Spleen (tissue), 11 donors: ENCODE measurements at regions not wholly inside any gene's neighbourhood (a gene's known extent, or its start where the extent isn't known, plus 50 kb on each side); places are given as distances from the start of the nearest gene placed in this dataset.

Experiments
- DNase-seq: peaks from one replicate; pipeline ENCODE4 v3.0.0-alpha.2; 2020
- H3K27ac ChIP-seq, 8 donors: fragments of 200-600 bp; sonication (generic) in 7 of 8; 1 replicate in 4 of 8; 2 replicates in 4 of 8; pipeline versions ENCODE4 v1.5.0 to v1.8.0; 2016 to 2021; ENCODE audit warnings: inconsistent platforms in 4 of 8, mild to moderate bottlenecking in 4 of 8, moderate library complexity in 1 of 8
- H3K27me3 ChIP-seq, 7 donors: fragments of 200-600 bp; sonication (generic) in 6 of 7; replicated peaks in 1 of 7; 1 replicate in 4 of 7; 2 replicates in 3 of 7; pipeline versions ENCODE4 v1.5.0 to v1.8.0; 2016 to 2021; ENCODE audit warnings: inconsistent platforms in 3 of 7, mild to moderate bottlenecking in 1 of 7
- H3K36me3 ChIP-seq, 6 donors: fragments of 200-600 bp; sonication (generic) in 5 of 6; 1 replicate in 4 of 6; 2 replicates in 2 of 6; pipeline versions ENCODE4 v1.5.0 to v1.8.0; 2016 to 2021; ENCODE audit warnings: inconsistent platforms in 2 of 6
- H3K4me1 ChIP-seq, 6 donors: fragments of 200-600 bp; sonication (generic) in 5 of 6; 1 replicate in 3 of 6; 2 replicates in 3 of 6; pipeline versions ENCODE4 v1.5.0 to v1.8.0; 2016 to 2021; ENCODE audit warnings: inconsistent platforms in 3 of 6
- H3K4me3 ChIP-seq, 8 donors: fragments of 200-600 bp; sonication (generic) in 7 of 8; 1 replicate in 4 of 8; 2 replicates in 4 of 8; pipeline versions ENCODE4 v1.5.0 to v1.8.0; 2016 to 2021; ENCODE audit warnings: inconsistent platforms in 4 of 8, mild to moderate bottlenecking in 4 of 8, moderate library complexity in 2 of 8
- H3K9me3 ChIP-seq, 8 donors: fragments of 200-600 bp; sonication (generic) in 7 of 8; 1 replicate in 4 of 8; 2 replicates in 4 of 8; pipeline versions ENCODE4 v1.5.0 to v1.8.0; 2016 to 2021; ENCODE audit warnings: inconsistent platforms in 4 of 8
- POLR2A ChIP-seq, 3 donors: fragments of 450-650 bp; IDR thresholded peaks; one replicate each; pipeline ENCODE4 v1.5.1; 2017; ENCODE audit warnings: antibody characterized with exemption in 3 of 3, mild to moderate bottlenecking in 1 of 3
- POLR2AphosphoS5 ChIP-seq, 3 donors: sonication (generic); formaldehyde crosslinking; IDR thresholded peaks; one replicate each; pipeline ENCODE4 v1.5.1; 2017; ENCODE audit warnings: antibody characterized with exemption in 3 of 3
- WGBS, 5 donors: extraction: QIAGEN DNeasy Blood & Tissue Kit in 3 of 5; methylation state at CpG; one replicate each; pipeline versions ENCODE4 v1.1.5 to v1.1.7; 2013 to 2018; 5-methylcytosine and 5-hydroxymethylcytosine counted together
- intact Hi-C: fragments of 100-400 bp; cut with DNase I; formaldehyde crosslinking; loops from one replicate; pipeline ENCODE4 v1.15.0; 2023; ENCODE audit warnings: low total_unique reads
- TF ChIP-seq, protein P1 (sequence below), 11 experiments: fragments of 200-600 bp in 7 of 11; fragments of 450-650 bp in 4 of 11; sonication (generic) in 4 of 11; IDR thresholded peaks in 8 of 11; conservative IDR thresholded peaks in 3 of 11; 1 replicate in 7 of 11; 2 replicates in 4 of 11; pipeline versions ENCODE4 v1.4.0 to v1.8.0; 2016 to 2021; ENCODE audit warnings: antibody characterized with exemption in 11 of 11, inconsistent platforms in 4 of 11, mild to moderate bottlenecking in 1 of 11
- donor health status: healthy with polysubstance abuse.
- donor health status: DM: no; HTN: no; CAD: no; lungs with moderate emphysema.
- donor health status: DM: no; HTN: no; CAD: no.
- donor health status: Bipolar disorder and iron deficiency.
- donor health status: healthy.
- donor health status: DM: no; HTN: no; CAD: no.
- donor health status: DM: yes; HTN: yes; CAD: no.

GRCh38 chr2:136497709-136498108 is 267.6 kb upstream of the THSD7B start:
- no peak overlapping the region for H3K27ac ChIP-seq
- intact Hi-C loops, result no loop called here
- no peak for TF ChIP-seq POLR2AphosphoS5 (IDR thresholded peaks at IDR 0.05)
- H3K9me3 ChIP-seq, result peaks cover 0 to 7% (median 2%) of the 10 kb centered on the region in 8 donors
- no peaks in the 10 kb centered on the region for H3K36me3 ChIP-seq
- no peaks in the 10 kb centered on the region for H3K4me1 ChIP-seq
- H3K27me3 ChIP-seq, result no peaks in the 10 kb centered on the region
- WGBS, 5 donors, result 80 to 91% (median 84%) methylated on average over 3 of the region's 3 CpGs
- no peak for DNase-seq
- H3K4me3 ChIP-seq, result no peak overlapping the region

- peaks cover 0 to 7% (median 4%) of the 10 kb centered on the region in 8 donors for H3K9me3 ChIP-seq
- DNase-seq, result no peak
- no peak for TF ChIP-seq POLR2AphosphoS5 (IDR thresholded peaks at IDR 0.05)
- 76 to 82% (median 78%) methylated on average over 5 of the region's 5 CpGs for WGBS, 5 donors
- no peaks in the 10 kb centered on the region for H3K4me1 ChIP-seq
- H3K27me3 ChIP-seq, result no peaks in the 10 kb centered on the region
- H3K27ac ChIP-seq, result no peak overlapping the region
- no peaks in the 10 kb centered on the region for H3K36me3 ChIP-seq
- H3K4me3 ChIP-seq, result no peak overlapping the region
- intact Hi-C loops, result no loop called here
These were observed 268.4 kb upstream of the THSD7B start for GRCh38 chr2:136496966-136497365.

- Histone ChIP-seq H3K27ac (no peak overlapping the region), H3K4me3 (no peak overlapping the region), H3K27me3 (no peaks in the 10 kb centered on the region), H3K4me1 (no peaks in the 10 kb centered on the region), H3K36me3 (no peaks in the 10 kb centered on the region), H3K9me3 (peaks cover 0 to 7% (median 4%) of the 10 kb centered on the region in 8 donors)
- no peak for TF ChIP-seq POLR2A (IDR thresholded peaks at IDR 0.05)
- no peak for TF ChIP-seq POLR2AphosphoS5 (IDR thresholded peaks at IDR 0.05)
- TF ChIP-seq, protein P1, sequence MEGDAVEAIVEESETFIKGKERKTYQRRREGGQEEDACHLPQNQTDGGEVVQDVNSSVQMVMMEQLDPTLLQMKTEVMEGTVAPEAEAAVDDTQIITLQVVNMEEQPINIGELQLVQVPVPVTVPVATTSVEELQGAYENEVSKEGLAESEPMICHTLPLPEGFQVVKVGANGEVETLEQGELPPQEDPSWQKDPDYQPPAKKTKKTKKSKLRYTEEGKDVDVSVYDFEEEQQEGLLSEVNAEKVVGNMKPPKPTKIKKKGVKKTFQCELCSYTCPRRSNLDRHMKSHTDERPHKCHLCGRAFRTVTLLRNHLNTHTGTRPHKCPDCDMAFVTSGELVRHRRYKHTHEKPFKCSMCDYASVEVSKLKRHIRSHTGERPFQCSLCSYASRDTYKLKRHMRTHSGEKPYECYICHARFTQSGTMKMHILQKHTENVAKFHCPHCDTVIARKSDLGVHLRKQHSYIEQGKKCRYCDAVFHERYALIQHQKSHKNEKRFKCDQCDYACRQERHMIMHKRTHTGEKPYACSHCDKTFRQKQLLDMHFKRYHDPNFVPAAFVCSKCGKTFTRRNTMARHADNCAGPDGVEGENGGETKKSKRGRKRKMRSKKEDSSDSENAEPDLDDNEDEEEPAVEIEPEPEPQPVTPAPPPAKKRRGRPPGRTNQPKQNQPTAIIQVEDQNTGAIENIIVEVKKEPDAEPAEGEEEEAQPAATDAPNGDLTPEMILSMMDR (IDR thresholded peaks at IDR 0.05 in 8 of 11, conservative IDR thresholded peaks at IDR 0.05 in 3 of 11), result no peak
- no peak for DNase-seq
- intact Hi-C loops, result no loop called here
- 65 to 78% (median 77%) methylated on average over 5 of the region's 5 CpGs for WGBS, 5 donors
These were observed 269.7 kb upstream of the THSD7B start for GRCh38 chr2:136495636-136496035.

GRCh38 chr2:136492901-136493300 is 272.4 kb upstream of the THSD7B start:
- Histone ChIP-seq H3K36me3 (no peaks in the 10 kb centered on the region), H3K27ac (no peak overlapping the region), H3K4me1 (no peaks in the 10 kb centered on the region), H3K4me3 (no peak overlapping the region), H3K9me3 (peaks cover 0 to 24% (median 18%) of the 10 kb centered on the region in 8 donors), H3K27me3 (no peaks in the 10 kb centered on the region)
- intact Hi-C loops, result no loop called here
- WGBS, 5 donors, result 61 to 65% (median 62%) methylated on average over 8 of the region's 8 CpGs
- no peak for DNase-seq
- no peak for TF ChIP-seq POLR2AphosphoS5 (IDR thresholded peaks at IDR 0.05)
- TF ChIP-seq, protein P1 (IDR thresholded peaks at IDR 0.05 in 8 of 11, conservative IDR thresholded peaks at IDR 0.05 in 3 of 11), result no peak
- TF ChIP-seq POLR2A (IDR thresholded peaks at IDR 0.05), result no peak

DNA sequence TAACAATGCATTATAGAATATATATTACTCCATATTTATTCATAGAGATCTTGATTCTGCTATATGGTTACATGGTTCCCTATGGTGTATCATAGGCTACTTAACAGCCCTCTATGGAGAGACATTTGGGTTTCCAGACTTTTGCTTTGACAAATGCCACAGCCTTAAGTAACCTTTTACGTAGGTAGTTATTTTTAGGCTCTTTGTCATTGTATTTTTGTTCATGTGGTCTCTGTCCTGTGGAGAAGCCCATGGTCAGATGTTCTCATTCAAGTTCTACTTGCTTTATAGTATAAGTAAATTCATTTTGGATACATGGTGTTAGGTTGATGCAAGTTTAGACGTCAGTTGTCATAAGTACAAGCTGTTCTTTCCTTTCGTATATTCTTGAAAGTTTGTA is 275.2 kb upstream of the THSD7B start:
- DNase-seq, result no peak
- no peak overlapping the region for H3K4me3 ChIP-seq
- intact Hi-C loops, result no loop called here
- peaks cover 0 to 20% (median 13%) of the 10 kb centered on the region in 8 donors for H3K9me3 ChIP-seq
- WGBS, 5 donors, result 79 to 93% (median 80%) methylated on average over 3 of the region's 3 CpGs
- no peaks in the 10 kb centered on the region for H3K27me3 ChIP-seq
- no peaks in the 10 kb centered on the region for H3K36me3 ChIP-seq
- TF ChIP-seq, protein P1 (IDR thresholded peaks at IDR 0.05 in 8 of 11, conservative IDR thresholded peaks at IDR 0.05 in 3 of 11), result no peak
- no peak for TF ChIP-seq POLR2A (IDR thresholded peaks at IDR 0.05)
- no peak for TF ChIP-seq POLR2AphosphoS5 (IDR thresholded peaks at IDR 0.05)
- H3K27ac ChIP-seq, result no peak overlapping the region
- no peaks in the 10 kb centered on the region for H3K4me1 ChIP-seq
